NCI-H2196 treated with DMSO at 0.1 percent for 48 hours (cell line): ENCODE measurements at regions not wholly inside any gene's neighbourhood (a gene's known extent, or its start where the extent isn't known, plus 50 kb on each side); places are given as distances from the start of the nearest gene placed in this dataset.
"Not testable (repeated sequence)": the region's sequence is repeated elsewhere in the genome, so short reads cannot be mapped to it uniquely, and the experiment has no call there.

ENCODE experiments used
- DNase-seq: peaks from one replicate; lab custom pipeline; 2025; ENCODE audit not compliant: unreplicated experiment; lab: John Stamatoyannopoulos, UW

GRCh38 chr17:77332981-77333685, 192.4 kb downstream of the SEC14L1 start:
- DNase-seq, result no peak

- DNase-seq, result no peak
Measured at GRCh38 chr17:77337150-77337549, 196.4 kb downstream of the SEC14L1 start.

GRCh38 chr17:77341069-77341541, 200.3 kb downstream of the SEC14L1 start:
- no peak for DNase-seq

DNA sequence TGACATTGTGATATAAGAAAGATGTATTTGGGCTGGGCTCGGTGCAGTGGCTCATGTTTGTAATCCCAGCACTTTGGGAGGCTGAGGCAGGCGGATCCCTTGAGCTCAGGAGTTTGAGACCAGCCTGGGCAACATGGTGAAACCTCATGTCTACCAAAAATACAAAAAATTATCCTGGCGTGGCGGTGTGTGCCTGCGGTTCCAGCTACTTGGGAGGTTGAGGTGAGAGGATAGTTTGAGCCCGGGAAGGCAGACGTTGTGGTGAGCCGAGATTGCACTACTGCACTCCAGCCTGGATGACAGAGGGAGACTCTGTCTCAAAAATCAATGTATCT, 201.9 kb downstream of the SEC14L1 start:
- DNase-seq, result not testable (repeated sequence)

DNA sequence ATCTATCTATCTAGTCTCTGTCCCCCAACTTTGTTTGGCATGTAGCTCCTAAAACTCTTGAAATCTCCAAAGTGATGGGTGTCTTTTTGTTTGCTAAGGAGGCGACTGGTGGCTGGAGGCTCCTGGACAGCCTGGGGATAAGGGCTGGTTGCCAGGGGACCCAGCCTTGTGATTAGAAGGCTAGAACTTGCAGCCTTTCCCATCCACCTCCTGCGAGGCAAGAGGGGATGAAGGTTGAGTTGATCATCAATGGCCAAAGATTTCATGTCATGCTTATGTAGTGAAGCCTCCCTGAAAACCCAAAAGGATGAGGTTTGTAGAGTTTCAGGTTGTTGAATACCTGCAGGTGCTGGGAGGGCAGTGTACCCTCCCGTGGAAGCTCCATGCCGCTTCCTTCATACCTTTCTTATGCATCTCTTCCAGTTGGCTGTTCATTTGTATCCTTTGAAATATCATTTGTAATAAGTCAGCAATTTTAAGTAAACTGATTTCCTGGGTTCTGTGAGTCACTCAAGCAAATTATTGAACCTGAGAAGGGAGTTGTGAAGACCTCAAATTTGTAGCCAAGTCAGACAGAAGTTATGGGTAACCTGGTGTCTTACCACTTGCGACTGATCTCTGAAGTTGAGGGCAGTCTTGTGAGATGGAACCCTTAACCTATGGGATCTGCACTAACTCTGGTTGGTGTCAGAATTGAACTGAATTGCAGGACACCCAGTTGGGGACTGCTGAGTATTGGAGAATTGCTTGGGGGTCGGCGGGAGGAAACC, 202.4 kb downstream of the SEC14L1 start:
- no peak for DNase-seq

DNA sequence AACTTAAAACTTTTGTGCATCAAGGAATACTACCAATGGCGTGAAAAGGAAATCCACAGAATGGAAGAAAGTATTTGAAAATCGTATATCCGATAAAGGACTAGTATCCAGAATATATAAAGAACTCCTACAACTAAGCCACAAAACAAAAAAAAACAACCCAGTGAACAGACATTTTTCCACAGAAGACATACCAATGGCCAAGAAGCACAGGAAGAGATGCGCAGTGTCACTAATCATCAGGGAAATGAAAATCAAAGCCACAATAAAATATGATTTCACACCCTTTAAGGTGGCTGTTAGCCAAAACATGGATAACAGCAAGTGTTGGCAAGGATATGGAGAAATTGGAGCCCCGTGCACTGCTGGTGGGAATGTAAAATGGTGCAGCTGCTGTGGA, 203.3 kb downstream of the SEC14L1 start:
- no peak for DNase-seq

GRCh38 chr17:77345260-77345910, 204.6 kb downstream of the SEC14L1 start:
- no peak for DNase-seq

DNA sequence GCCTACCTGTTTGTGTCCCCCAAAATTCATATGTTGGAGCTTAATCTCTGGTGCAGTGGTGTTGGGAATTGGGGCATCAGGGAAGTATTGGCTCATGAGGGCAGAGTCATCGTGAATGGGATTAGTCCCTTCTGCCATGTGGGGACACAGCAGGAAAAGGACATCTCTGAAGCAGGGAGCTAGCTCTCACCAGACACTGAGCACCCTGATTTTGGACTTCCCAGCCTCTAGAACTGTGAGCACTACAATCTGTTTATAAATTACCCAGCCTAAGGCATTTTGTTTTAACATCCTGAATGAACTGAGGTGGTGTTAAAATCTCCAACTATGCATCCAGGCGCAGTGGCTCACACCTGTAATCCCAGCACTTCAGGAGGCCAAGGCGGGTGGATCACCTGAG, 206.0 kb downstream of the SEC14L1 start:
- DNase-seq, result no peak

GRCh38 chr17:77347544-77347943, 206.8 kb downstream of the SEC14L1 start:
- DNase-seq, result no peak

DNA sequence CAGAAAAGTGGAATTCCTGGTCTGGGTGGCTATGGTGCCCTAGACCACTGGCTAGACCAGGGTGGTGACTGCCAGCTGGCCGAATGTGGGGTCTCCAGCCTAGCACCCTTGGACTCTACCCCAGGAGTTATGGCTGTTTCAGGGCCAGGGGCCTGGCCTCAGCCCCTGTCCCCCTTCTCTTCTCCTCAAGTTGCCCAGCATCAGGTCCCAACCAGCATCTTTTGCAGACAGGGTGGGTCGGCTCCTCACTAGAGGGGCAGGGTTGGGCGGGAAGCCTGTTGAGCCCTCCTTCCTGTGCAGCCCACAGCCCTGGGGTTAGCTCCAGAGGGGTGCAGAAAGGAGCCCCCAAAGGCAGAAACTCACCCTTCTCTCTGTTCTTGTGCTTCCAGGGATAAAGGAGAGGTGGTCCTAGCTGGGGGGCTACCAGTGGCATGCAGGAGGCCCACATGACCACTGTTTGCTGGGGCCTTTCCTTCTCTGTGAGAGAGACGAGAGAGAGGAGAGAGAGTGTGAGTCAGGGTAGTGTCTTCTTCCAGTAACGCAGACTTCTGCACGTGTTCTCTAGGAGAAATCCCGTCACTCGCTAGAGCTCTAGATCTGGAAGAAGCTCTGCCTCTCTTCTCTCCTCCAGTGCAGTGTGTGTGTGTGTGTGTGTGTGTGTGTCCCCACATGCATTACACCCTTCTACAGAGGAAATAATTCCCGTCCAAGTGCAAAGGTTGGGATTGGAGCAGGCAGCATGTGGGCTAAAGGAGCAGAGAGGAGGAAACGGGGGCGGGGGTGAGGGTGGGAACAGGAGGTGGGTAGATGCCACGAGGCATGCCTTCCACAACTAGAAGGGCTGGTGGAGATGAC, 209.4 kb downstream of the SEC14L1 start:
- DNase-seq, result no peak

- DNase-seq, result no peak
Measured at GRCh38 chr17:77352441-77352840, 211.7 kb downstream of the SEC14L1 start.

- DNase-seq, result no peak
Measured at GRCh38 chr17:77352996-77353395, 212.2 kb downstream of the SEC14L1 start.

DNA sequence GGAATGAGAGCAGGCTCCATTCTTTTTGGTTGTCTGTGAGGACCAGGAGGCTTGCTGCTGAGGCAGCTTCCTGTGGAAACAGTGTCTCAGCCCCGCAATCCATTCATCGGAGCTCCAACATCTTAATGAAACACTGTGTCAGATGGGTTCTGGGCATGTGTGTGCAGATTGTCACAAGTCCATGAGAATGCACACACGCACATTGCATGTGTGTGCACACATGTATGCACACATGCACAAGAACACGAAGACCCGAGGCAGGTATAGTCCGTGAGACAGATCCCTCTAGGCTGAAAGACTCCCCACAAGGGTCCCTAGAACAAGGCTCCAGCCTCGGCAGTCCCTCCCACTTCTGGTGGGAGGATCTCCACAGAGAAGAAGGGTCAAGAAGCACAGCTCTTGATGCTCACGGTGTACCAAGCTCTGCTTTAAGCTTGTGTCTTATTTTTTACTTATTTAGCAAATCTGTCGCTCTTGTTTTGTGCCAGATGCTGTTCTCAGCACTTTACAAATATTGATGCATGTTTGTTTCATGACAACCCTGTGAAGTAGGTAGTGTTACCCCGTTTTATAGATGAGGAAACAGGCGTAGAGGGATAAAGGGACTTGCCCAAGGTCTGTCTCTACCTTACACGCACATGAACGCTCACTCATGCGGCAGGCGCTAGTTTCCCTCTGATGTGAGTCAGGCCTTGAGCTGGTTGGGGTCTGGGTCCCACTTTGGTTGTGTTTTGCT, 213.1 kb downstream of the SEC14L1 start:
- DNase-seq, result no peak

- no peak for DNase-seq
Measured at GRCh38 chr17:77354420-77354669, 213.6 kb downstream of the SEC14L1 start.

DNA sequence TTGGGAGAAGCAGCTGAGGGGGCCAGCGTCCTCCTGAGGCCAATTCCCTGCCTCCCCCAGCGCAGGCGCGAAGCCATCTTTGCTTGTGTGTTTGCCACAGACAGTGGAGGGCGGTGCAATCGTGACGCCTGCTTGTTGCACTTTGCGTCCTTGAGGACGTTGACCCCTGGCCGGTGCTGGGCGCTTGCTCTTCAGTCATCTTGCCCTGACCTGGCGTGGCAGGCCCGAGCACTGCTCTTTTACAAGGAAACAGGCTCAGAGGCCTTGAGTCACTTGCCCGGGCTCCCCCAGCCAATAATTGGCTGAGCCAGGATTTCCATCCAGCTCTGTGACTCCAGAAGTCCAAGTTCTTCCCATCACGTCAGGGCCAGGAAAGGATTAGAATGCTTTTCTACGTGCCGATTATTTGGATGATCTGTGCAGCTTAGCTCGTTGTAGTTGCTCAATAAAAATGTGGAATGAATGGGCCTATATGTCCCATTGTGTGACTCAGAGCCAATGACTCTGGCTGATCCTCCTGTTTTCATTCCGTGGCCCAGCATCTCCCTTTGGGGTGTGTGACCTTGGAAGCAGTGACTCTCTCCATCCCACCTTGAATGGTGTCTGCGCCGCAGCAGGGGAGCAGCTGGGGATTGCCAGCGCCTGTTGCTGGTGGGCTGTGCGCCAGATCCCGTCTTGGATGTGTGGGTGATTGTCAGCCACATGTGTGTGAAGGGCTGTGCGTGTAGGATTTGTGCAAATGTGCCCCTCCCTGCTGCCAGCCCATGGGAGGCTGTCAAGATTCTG, 214.1 kb downstream of the SEC14L1 start:
- no peak for DNase-seq

DNA sequence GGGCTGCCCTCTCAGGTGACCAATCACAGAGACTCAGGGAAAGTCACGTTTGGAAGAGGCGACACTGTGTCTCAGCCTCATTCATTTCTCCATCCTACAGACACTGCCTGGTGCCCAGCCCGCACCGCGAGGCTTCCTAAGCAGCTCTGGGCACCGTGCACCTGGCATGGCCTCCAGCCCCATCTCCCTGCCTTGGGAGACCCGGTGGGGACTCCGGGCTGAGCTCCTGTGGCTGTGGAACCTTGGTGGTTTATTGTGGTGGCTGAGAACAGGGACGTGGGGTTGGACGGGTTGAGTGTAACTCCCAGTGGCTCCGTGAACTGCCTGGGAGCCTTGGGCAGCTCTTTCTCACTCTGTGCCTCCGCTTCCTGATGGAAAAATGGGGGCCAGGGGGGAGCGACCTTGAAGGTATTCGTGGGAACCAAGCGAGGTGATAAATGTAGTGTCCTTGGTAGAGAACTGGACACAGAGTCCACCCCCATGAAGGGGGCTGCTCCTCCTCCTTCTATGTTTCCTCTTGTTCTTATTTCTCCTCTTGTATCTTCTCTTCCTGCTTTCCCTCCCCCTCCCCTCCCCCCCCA, 215.4 kb downstream of the SEC14L1 start:
- no peak for DNase-seq

DNA sequence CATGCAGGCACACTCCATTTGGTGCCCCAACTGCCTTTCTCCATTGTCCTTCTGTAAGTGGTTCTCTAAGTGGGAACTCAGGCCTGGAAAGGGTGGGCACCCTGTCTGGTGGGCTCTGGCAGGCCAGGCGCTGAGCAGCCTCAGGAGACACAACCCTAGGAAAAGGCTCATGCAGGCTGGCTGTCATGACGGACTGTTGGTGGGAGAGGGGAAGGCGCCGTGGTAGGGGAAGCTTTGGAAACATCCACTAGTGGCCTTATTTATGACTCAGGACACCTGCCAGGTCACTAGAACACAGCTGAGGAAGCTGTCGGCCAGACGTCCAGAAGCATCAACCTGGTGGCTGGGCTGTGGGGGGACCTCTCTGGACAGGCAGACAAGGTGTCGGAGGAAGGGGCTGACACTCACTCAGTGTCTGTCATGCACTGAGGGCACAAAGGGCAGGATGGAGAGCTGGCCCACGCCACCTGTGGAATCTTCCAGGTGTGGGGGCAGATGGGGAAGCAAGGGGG, 216.0 kb downstream of the SEC14L1 start:
- no peak for DNase-seq

DNA sequence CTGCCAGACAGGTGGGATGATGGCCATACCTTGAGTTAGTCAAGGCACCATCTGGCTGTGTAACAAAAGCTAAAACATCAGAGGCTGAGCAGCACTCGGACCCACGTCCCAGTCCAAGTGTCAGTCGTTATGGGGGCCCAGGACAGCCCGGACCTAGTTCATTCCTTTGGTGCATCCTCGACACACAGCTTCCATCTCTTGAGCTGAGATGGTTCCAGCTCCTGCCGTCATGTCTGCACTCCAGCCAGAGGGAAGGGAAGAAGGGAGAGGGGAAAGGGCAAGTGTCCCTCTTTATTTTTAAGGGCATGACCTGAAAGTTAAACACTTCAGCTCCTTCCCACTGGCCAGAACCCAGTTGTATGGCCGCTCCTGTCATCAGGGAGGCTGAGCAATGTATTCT, 218.0 kb downstream of the SEC14L1 start:
- no peak for DNase-seq

DNA sequence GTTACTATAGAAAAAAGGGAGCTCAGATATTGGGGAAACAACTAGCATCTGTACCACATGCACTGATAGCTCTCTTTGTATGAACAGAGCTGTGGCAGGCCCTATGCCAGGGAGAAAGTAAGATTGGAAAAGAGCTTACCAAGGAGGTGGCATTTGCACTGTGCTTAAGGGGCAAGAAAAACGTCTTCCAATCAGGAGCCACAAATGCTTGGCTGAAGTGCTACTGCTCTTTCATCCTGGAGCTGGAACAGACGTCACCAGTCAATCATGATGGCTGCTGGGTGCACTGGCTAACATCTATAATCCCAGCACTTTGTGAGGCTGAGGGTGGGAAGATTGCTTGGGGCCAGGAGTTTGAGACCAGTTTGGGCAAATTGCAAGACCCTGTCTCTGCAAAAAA, 218.5 kb downstream of the SEC14L1 start:
- DNase-seq, result no peak
